GM23248 (cell line): ENCODE measurements at regions not wholly inside any gene's neighbourhood (a gene's known extent, or its start where the extent isn't known, plus 50 kb on each side); places are given as distances from the start of the nearest gene placed in this dataset.

ENCODE experiments used
- EZH2 ChIP-seq: fragments of 200-600 bp; sonication (generic); IDR thresholded peaks from 2 replicates; pipeline ENCODE4 v1.6.1; 2018; ENCODE audit warnings: antibody characterized with exemption, mild to moderate bottlenecking; ENCODE audit not compliant: insufficient read depth, poor library complexity, severe bottlenecking
- EZH2phosphoT487 ChIP-seq: fragments of 200-600 bp; sonication (generic); IDR thresholded peaks from 2 replicates; pipeline ENCODE4 v1.6.1; 2018; ENCODE audit warnings: antibody characterized with exemption, moderate library complexity, mild to moderate bottlenecking, low read depth; ENCODE audit not compliant: insufficient read depth

DNA sequence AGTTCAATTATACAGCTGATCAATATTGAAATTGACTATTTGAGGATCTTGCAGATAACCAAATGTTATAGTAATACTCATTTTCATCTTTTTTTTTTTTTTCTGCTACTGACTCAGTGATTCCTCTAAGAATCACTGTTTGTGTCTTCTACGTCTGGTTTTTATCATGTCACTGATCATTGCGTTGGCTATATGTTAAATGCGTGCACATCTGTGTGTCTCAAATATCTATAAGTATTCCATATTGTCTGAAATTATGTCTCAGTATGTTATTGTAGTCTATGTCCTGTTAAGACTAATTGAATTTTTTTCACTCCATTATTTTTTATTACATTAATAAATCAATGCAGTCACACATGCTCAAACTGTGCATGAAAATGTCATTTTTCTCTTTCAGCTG, 200.5 kb downstream of the PCDH20 start:
- no peak for TF ChIP-seq EZH2
- TF ChIP-seq EZH2phosphoT487 = no peak
